Cardiac muscle cell (in vitro differentiated cells and primary cell): ENCODE measurements at regions not wholly inside any gene's neighbourhood (a gene's known extent, or its start where the extent isn't known, plus 50 kb on each side); places are given as distances from the start of the nearest gene placed in this dataset.

Source experiments
- DNase-seq, 2 donors: peaks; one replicate each; pipeline versions ENCODE4 v3.0.0 to v3.0.0-alpha.2; 2010 to 2017; ENCODE audit warnings: low read depth in 1 of 2, low spot score in 1 of 2
- H3K27ac ChIP-seq: fragments of 200-600 bp; sonication (generic); 2 replicates; pipeline ENCODE4 v1.5.1; 2016
- H3K27me3 ChIP-seq: fragments of 200-600 bp; sonication (generic); 2 replicates; pipeline ENCODE4 v1.6.0; 2016; ENCODE audit warnings: control low read depth
- H3K36me3 ChIP-seq: fragments of 200-600 bp; sonication (generic); 2 replicates; pipeline ENCODE4 v1.5.1; 2016; ENCODE audit warnings: control low read depth
- H3K4me1 ChIP-seq: fragments of 200-600 bp; sonication (generic); 2 replicates; pipeline ENCODE4 v1.8.1; 2017; ENCODE audit warnings: low read depth, mild to moderate bottlenecking, mixed run types
- H3K4me3 ChIP-seq: fragments of 200-600 bp; sonication (generic); 2 replicates; pipeline ENCODE4 v1.5.1; 2016; ENCODE audit warnings: mild to moderate bottlenecking
- H3K9me3 ChIP-seq: fragments of 200-600 bp; sonication (generic); 2 replicates; pipeline ENCODE4 v1.5.1; 2017; ENCODE audit warnings: low read depth, mild to moderate bottlenecking, control low read depth
- CTCF ChIP-seq: IDR thresholded peaks from 2 replicates; pipeline ENCODE4 v1.5.1; 2012; ENCODE audit warnings: low read depth, mild to moderate bottlenecking, low read length

- no peak for TF ChIP-seq CTCF
- DNase-seq = no peak
- H3K36me3 ChIP-seq = no peaks in the 10 kb centered on the region
- no peaks in the 10 kb centered on the region for H3K27me3 ChIP-seq
- no peak overlapping the region for H3K4me3 ChIP-seq
- no peaks in the 10 kb centered on the region for H3K4me1 ChIP-seq
- H3K27ac ChIP-seq = no peak overlapping the region
- H3K9me3 ChIP-seq = no peaks in the 10 kb centered on the region
These were observed 287.5 kb upstream of the FKBP1C start for GRCh38 chr6:62923728-62924127.

- Histone ChIP-seq H3K4me1 (no peaks in the 10 kb centered on the region), H3K4me3 (no peak overlapping the region), H3K9me3 (no peaks in the 10 kb centered on the region), H3K36me3 (no peaks in the 10 kb centered on the region), H3K27me3 (no peaks in the 10 kb centered on the region), H3K27ac (no peak overlapping the region)
- no peak for TF ChIP-seq CTCF
- DNase-seq = no peak
These were observed 270.4 kb upstream of the FKBP1C start for GRCh38 chr6:62940848-62941247.

GRCh38 chr6:62942000-62942399 lies 269.3 kb upstream of the FKBP1C start:
- Histone ChIP-seq H3K9me3 (no peaks in the 10 kb centered on the region), H3K4me3 (no peak overlapping the region), H3K27me3 (no peaks in the 10 kb centered on the region), H3K36me3 (no peaks in the 10 kb centered on the region), H3K27ac (no peak overlapping the region), H3K4me1 (no peaks in the 10 kb centered on the region)
- TF ChIP-seq CTCF = no peak
- no peak for DNase-seq

GRCh38 chr6:62968834-62969233 lies 242.4 kb upstream of the FKBP1C start:
- Histone ChIP-seq H3K27ac (no peak overlapping the region), H3K4me1 (no peaks in the 10 kb centered on the region), H3K27me3 (no peaks in the 10 kb centered on the region), H3K36me3 (no peaks in the 10 kb centered on the region), H3K9me3 (no peaks in the 10 kb centered on the region), H3K4me3 (no peak overlapping the region)
- TF ChIP-seq CTCF = no peak
- DNase-seq = no peak

GRCh38 chr6:62971976-62972658 lies 239.2 kb upstream of the FKBP1C start:
- no peak for DNase-seq
- Histone ChIP-seq H3K27ac (no peak overlapping the region), H3K27me3 (no peaks in the 10 kb centered on the region), H3K9me3 (no peaks in the 10 kb centered on the region), H3K4me3 (no peak overlapping the region), H3K4me1 (no peaks in the 10 kb centered on the region), H3K36me3 (no peaks in the 10 kb centered on the region)
- no peak for TF ChIP-seq CTCF
